Breast epithelium (tissue), 4 donors: ENCODE measurements at regions not wholly inside any gene's neighbourhood (a gene's known extent, or its start where the extent isn't known, plus 50 kb on each side); places are given as distances from the start of the nearest gene placed in this dataset.

Experiments
- DNase-seq, 2 donors: peaks; one replicate each; pipeline ENCODE4 v3.0.0-alpha.2; 2019; ENCODE audit warnings: low spot score in 2 of 2
- H3K27ac ChIP-seq, 2 donors: fragments of 200-600 bp; sonication (generic) in 1 of 2; one replicate each; pipeline ENCODE4 v1.5.1; 2016 to 2019; ENCODE audit warnings: mild to moderate bottlenecking in 1 of 2
- H3K27me3 ChIP-seq, 2 donors: fragments of 200-600 bp; sonication (generic) in 1 of 2; one replicate each; pipeline versions ENCODE4 v1.5.1 to v1.6.0; 2017 to 2019; ENCODE audit warnings: control low read depth in 1 of 2, mild to moderate bottlenecking in 1 of 2
- H3K36me3 ChIP-seq: fragments of 200-600 bp; one replicate; pipeline ENCODE4 v1.5.1; 2019
- H3K4me1 ChIP-seq, 2 donors: fragments of 200-600 bp; sonication (generic); one replicate each; pipeline ENCODE4 v1.5.1; 2016 to 2019; ENCODE audit warnings: control low read depth in 1 of 2
- H3K4me3 ChIP-seq, 3 donors: fragments of 200-600 bp; sonication (generic); 1 replicate in 2 of 3; 2 replicates in 1 of 3; pipeline ENCODE4 v1.5.1; 2016 to 2019; ENCODE audit warnings: mild to moderate bottlenecking in 3 of 3, moderate library complexity in 2 of 3
- H3K9me3 ChIP-seq, 2 donors: fragments of 200-600 bp; sonication (generic) in 1 of 2; one replicate each; pipeline ENCODE4 v1.5.1; 2016 to 2019; ENCODE audit warnings: control low read depth in 1 of 2
- POLR2A ChIP-seq: fragments of 450-650 bp; IDR thresholded peaks from one replicate; pipeline ENCODE4 v1.6.1; 2016; ENCODE audit warnings: antibody characterized with exemption, mild to moderate bottlenecking, moderate library complexity
- POLR2AphosphoS5 ChIP-seq, 3 donors: sonication (generic); formaldehyde crosslinking; IDR thresholded peaks; one replicate each; pipeline ENCODE4 v1.6.1; 2017; ENCODE audit warnings: antibody characterized with exemption in 3 of 3
- intact Hi-C: fragments of 100-400 bp; cut with DNase I; formaldehyde crosslinking; loops from one replicate; pipeline ENCODE4 v1.15.1; 2023; ENCODE audit warnings: low total_unique reads
- TF ChIP-seq, protein P1 (sequence below), 3 donors: fragments of 450-650 bp; IDR thresholded peaks; one replicate each; pipeline ENCODE4 v1.5.1; 2016 to 2017; ENCODE audit warnings: antibody characterized with exemption in 3 of 3, mild to moderate bottlenecking in 3 of 3, moderate library complexity in 3 of 3

DNA sequence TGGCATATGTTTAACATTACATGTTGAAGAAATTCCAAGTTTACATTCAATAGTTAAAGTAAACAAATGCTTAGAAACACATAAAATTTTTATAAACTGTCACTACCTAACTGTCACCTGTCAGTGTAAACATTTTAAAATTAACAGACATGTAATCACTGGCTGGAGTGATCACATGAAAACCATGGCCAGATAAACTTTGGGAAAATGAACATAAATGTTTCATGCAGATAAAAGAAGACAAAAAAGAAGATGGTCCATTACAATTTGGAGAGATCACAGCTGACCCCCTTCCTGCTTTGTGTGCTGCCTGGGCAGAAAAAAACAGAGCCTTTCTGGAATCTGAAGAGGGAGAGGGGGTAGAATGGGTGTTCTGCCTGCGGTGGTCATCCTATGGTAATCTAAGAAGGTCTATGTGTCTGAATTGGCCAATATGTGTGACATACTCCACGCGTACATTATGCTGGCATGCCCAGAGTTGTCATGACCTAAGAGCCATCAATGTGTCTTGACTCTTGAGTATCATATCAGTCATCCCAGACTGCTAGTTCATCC lies 57.5 kb upstream of the MEOX2 start:
- Histone ChIP-seq H3K27me3 (no peaks in the 10 kb centered on the region), H3K4me1 (no peaks in the 10 kb centered on the region), H3K27ac (no peak overlapping the region), H3K36me3 (no peaks in the 10 kb centered on the region), H3K4me3 (no peak overlapping the region), H3K9me3 (no peaks in the 10 kb centered on the region)
- TF ChIP-seq, protein P1, sequence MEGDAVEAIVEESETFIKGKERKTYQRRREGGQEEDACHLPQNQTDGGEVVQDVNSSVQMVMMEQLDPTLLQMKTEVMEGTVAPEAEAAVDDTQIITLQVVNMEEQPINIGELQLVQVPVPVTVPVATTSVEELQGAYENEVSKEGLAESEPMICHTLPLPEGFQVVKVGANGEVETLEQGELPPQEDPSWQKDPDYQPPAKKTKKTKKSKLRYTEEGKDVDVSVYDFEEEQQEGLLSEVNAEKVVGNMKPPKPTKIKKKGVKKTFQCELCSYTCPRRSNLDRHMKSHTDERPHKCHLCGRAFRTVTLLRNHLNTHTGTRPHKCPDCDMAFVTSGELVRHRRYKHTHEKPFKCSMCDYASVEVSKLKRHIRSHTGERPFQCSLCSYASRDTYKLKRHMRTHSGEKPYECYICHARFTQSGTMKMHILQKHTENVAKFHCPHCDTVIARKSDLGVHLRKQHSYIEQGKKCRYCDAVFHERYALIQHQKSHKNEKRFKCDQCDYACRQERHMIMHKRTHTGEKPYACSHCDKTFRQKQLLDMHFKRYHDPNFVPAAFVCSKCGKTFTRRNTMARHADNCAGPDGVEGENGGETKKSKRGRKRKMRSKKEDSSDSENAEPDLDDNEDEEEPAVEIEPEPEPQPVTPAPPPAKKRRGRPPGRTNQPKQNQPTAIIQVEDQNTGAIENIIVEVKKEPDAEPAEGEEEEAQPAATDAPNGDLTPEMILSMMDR (IDR thresholded peaks at IDR 0.05) = no peak
- TF ChIP-seq POLR2A = no peak
- no peak for TF ChIP-seq POLR2AphosphoS5 (IDR thresholded peaks at IDR 0.05)
- intact Hi-C loops = no loop called here
- DNase-seq = no peak

DNA sequence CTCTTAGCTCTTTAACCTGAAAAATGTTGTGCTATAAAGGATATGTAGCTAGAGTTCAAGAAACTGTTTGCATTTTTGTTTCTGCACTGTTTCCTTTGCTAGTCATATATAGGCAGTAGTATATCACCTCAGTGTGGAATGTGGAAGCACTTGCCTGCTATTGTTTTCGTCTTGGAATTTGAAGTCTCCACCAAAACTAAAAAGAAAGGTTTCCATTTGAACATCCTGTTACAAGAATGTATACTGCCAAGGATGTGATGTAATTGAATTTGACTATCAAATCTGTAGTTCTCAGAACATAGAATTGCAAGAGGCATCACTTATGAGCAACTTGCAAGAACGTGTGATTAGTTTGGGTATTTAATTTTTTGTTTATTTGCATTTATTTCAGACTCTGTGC lies 51.1 kb upstream of the MEOX2 start:
- Histone ChIP-seq H3K4me3 (no peak overlapping the region), H3K27me3 (no peaks in the 10 kb centered on the region), H3K9me3 (no peaks in the 10 kb centered on the region), H3K27ac (no peak overlapping the region), H3K4me1 (no peaks in the 10 kb centered on the region), H3K36me3 (no peaks in the 10 kb centered on the region)
- intact Hi-C loops = no loop called here
- TF ChIP-seq POLR2AphosphoS5 (IDR thresholded peaks at IDR 0.05) (no peak), POLR2A (no peak)
- TF ChIP-seq, protein P1 (IDR thresholded peaks at IDR 0.05) = no peak
- DNase-seq = no peak
